ENCODE measurements at regions not wholly inside any gene's neighbourhood (a gene's known extent, or its start where the extent isn't known, plus 50 kb on each side); places are given as distances from the start of the nearest gene placed in this dataset.

GRCh38 chr2:228956701-228957474, 314.2 kb downstream of the PID1 start:
- Histone ChIP-seq H3K9me2 (replicated peaks; ENCODE audit: insufficient read depth, low read length) (no peaks in the 10 kb centered on the region), H3K9ac (ENCODE audit: low read length) (no peak overlapping the region), H3K79me2 (ENCODE audit: insufficient read depth, low read length) (no peaks in the 10 kb centered on the region), H3K36me3 (ENCODE audit: low read length) (no peaks in the 10 kb centered on the region), H3K9me3 (ENCODE audit: insufficient read depth, low read length) (no peaks in the 10 kb centered on the region), H3K4me3 (ENCODE audit: insufficient read depth, low read length, poor library complexity, severe bottlenecking) (no peak overlapping the region), H2AFZ (ENCODE audit: low read depth, low read length, severe bottlenecking) (no peak overlapping the region), H3F3A (ENCODE audit: insufficient read depth) (no peaks in the 10 kb centered on the region), H3K27me3 (ENCODE audit: low read length) (no peaks in the 10 kb centered on the region), H3K4me2 (ENCODE audit: low read depth, low read length, poor library complexity, severe bottlenecking) (no peak overlapping the region), H3K27ac (ENCODE audit: low read depth, low read length) (no peak overlapping the region), H4K20me1 (ENCODE audit: low read depth, low read length) (no peaks in the 10 kb centered on the region)
- TF ChIP-seq CTCF (IDR thresholded peaks at IDR 0.05; ENCODE audit: insufficient read depth, low read length, poor library complexity, severe bottlenecking) (no peak), EZH2phosphoT487 (conservative IDR thresholded peaks at IDR 0.05; ENCODE audit: low read length) (no peak)

- H3K9ac ChIP-seq (ENCODE audit: low read length) = no peak overlapping the region
- H3K79me2 ChIP-seq (ENCODE audit: insufficient read depth, low read length) = no peaks in the 10 kb centered on the region
- no peak overlapping the region for H3K27ac ChIP-seq (ENCODE audit: low read depth, low read length)
- H3K4me3 ChIP-seq (ENCODE audit: insufficient read depth, low read length, poor library complexity, severe bottlenecking) = no peak overlapping the region
- H3F3A ChIP-seq (ENCODE audit: insufficient read depth) = no peaks in the 10 kb centered on the region
- H3K4me2 ChIP-seq (ENCODE audit: low read depth, low read length, poor library complexity, severe bottlenecking) = no peak overlapping the region
- TF ChIP-seq EZH2phosphoT487 (conservative IDR thresholded peaks at IDR 0.05; ENCODE audit: low read length) (no peak), CTCF (IDR thresholded peaks at IDR 0.05; ENCODE audit: insufficient read depth, low read length, poor library complexity, severe bottlenecking) (no peak)
- H3K9me2 ChIP-seq (replicated peaks; ENCODE audit: insufficient read depth, low read length) = no peaks in the 10 kb centered on the region
- H2AFZ ChIP-seq (ENCODE audit: low read depth, low read length, severe bottlenecking) = no peak overlapping the region
- no peaks in the 10 kb centered on the region for H3K36me3 ChIP-seq (ENCODE audit: low read length)
- H3K9me3 ChIP-seq (ENCODE audit: insufficient read depth, low read length) = no peaks in the 10 kb centered on the region
- H4K20me1 ChIP-seq (ENCODE audit: low read depth, low read length) = no peaks in the 10 kb centered on the region
- H3K27me3 ChIP-seq (ENCODE audit: low read length) = no peaks in the 10 kb centered on the region
Observed at GRCh38 chr2:228949831-228950230, 321.3 kb downstream of the PID1 start.

- H3K4me3 ChIP-seq (ENCODE audit: insufficient read depth, low read length, poor library complexity, severe bottlenecking) = no peak overlapping the region
- H3F3A ChIP-seq (ENCODE audit: insufficient read depth) = no peaks in the 10 kb centered on the region
- no peak overlapping the region for H3K27ac ChIP-seq (ENCODE audit: low read depth, low read length)
Observed at GRCh38 chr2:228945710-228946109, 325.4 kb downstream of the PID1 start.

More at GRCh38 chr2:228945710-228946109, 325.4 kb downstream of the PID1 start:
- no peak overlapping the region for H3K9ac ChIP-seq (ENCODE audit: low read length)
- no peaks in the 10 kb centered on the region for H4K20me1 ChIP-seq (ENCODE audit: low read depth, low read length)
- H2AFZ ChIP-seq (ENCODE audit: low read depth, low read length, severe bottlenecking) = no peak overlapping the region
- H3K27me3 ChIP-seq (ENCODE audit: low read length) = no peaks in the 10 kb centered on the region
- TF ChIP-seq CTCF (IDR thresholded peaks at IDR 0.05; ENCODE audit: insufficient read depth, low read length, poor library complexity, severe bottlenecking) = no peak
- no peak for TF ChIP-seq EZH2phosphoT487 (conservative IDR thresholded peaks at IDR 0.05; ENCODE audit: low read length)
- no peaks in the 10 kb centered on the region for H3K79me2 ChIP-seq (ENCODE audit: insufficient read depth, low read length)
- no peaks in the 10 kb centered on the region for H3K36me3 ChIP-seq (ENCODE audit: low read length)
- no peak overlapping the region for H3K4me2 ChIP-seq (ENCODE audit: low read depth, low read length, poor library complexity, severe bottlenecking)
- no peaks in the 10 kb centered on the region for H3K9me2 ChIP-seq (replicated peaks; ENCODE audit: insufficient read depth, low read length)
- H3K9me3 ChIP-seq (ENCODE audit: insufficient read depth, low read length) = no peaks in the 10 kb centered on the region
